ENCODE measurements at regions not wholly inside any gene's neighbourhood (a gene's known extent, or its start where the extent isn't known, plus 50 kb on each side); places are given as distances from the start of the nearest gene placed in this dataset.

DNA sequence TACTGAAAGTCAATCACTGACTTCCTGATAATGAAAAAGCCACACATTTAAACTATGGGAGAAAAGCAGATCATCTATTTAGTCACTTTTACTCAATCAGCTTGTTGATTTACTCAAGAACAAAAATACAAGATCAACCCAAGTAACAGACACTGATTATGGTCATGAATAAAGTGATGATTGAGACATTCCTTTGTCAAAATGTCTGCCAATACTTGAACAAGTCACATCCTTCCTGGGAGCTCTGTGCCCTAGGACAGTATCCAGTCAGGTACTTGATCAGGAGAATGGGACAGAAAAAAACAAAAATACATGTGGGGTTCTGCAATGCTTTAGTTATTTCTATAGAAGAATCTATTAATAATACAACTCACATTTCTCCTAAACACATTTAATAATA, 150.0 kb upstream of the NEBL start:
- TF ChIP-seq, protein P1, sequence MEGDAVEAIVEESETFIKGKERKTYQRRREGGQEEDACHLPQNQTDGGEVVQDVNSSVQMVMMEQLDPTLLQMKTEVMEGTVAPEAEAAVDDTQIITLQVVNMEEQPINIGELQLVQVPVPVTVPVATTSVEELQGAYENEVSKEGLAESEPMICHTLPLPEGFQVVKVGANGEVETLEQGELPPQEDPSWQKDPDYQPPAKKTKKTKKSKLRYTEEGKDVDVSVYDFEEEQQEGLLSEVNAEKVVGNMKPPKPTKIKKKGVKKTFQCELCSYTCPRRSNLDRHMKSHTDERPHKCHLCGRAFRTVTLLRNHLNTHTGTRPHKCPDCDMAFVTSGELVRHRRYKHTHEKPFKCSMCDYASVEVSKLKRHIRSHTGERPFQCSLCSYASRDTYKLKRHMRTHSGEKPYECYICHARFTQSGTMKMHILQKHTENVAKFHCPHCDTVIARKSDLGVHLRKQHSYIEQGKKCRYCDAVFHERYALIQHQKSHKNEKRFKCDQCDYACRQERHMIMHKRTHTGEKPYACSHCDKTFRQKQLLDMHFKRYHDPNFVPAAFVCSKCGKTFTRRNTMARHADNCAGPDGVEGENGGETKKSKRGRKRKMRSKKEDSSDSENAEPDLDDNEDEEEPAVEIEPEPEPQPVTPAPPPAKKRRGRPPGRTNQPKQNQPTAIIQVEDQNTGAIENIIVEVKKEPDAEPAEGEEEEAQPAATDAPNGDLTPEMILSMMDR (IDR thresholded peaks at IDR 0.05; ENCODE audit: poor library complexity, severe bottlenecking): no peak
- TF ChIP-seq POLR2AphosphoS5 (IDR thresholded peaks at IDR 0.05): no peak
- TF ChIP-seq RAD21 (conservative IDR thresholded peaks at IDR 0.05): no peak
